ENCODE measurements at regions not wholly inside any gene's neighbourhood (a gene's known extent, or its start where the extent isn't known, plus 50 kb on each side); places are given as distances from the start of the nearest gene placed in this dataset.

GRCh38 chr6:147621263-147621662 lies 112.8 kb downstream of the SAMD5 start:
- DNase-seq: no peak

- no peak for DNase-seq
These were observed 113.5 kb downstream of the SAMD5 start for GRCh38 chr6:147621961-147622360.

- no peak for DNase-seq
These were observed 116.5 kb downstream of the SAMD5 start for GRCh38 chr6:147624946-147625515.

GRCh38 chr6:147625946-147626345 lies 117.5 kb downstream of the SAMD5 start:
- DNase-seq: no peak

- DNase-seq: no peak
These were observed 118.9 kb downstream of the SAMD5 start for GRCh38 chr6:147627411-147627810.

GRCh38 chr6:147633191-147633590 lies 124.7 kb downstream of the SAMD5 start:
- no peak for DNase-seq

GRCh38 chr6:147637620-147638195 lies 129.2 kb downstream of the SAMD5 start:
- DNase-seq: no peak

GRCh38 chr6:147639279-147639678 lies 130.8 kb downstream of the SAMD5 start:
- no peak for DNase-seq

- no peak for DNase-seq
These were observed 132.1 kb downstream of the SAMD5 start for GRCh38 chr6:147640606-147641005.

- no peak for DNase-seq
These were observed 133.0 kb downstream of the SAMD5 start for GRCh38 chr6:147641511-147641910.

GRCh38 chr6:147642458-147642857 lies 134.0 kb downstream of the SAMD5 start:
- DNase-seq: no peak

- DNase-seq: no peak
These were observed 135.1 kb downstream of the SAMD5 start for GRCh38 chr6:147643341-147644200.

- DNase-seq: no peak
These were observed 140.4 kb downstream of the SAMD5 start for GRCh38 chr6:147648916-147649315.

GRCh38 chr6:147651249-147652063 lies 143.0 kb downstream of the SAMD5 start:
- DNase-seq: peak; percentile 1

GRCh38 chr6:147653631-147654030 lies 145.1 kb downstream of the SAMD5 start:
- no peak for DNase-seq

- DNase-seq: no peak
These were observed 145.8 kb downstream of the SAMD5 start for GRCh38 chr6:147654103-147654845.

GRCh38 chr6:147660334-147661311 lies 152.1 kb downstream of the SAMD5 start:
- DNase-seq: no peak

GRCh38 chr6:147662646-147663045 lies 154.2 kb downstream of the SAMD5 start:
- DNase-seq: no peak

- no peak for DNase-seq
These were observed 155.6 kb downstream of the SAMD5 start for GRCh38 chr6:147664092-147664491.

- DNase-seq: no peak
These were observed 157.8 kb downstream of the SAMD5 start for GRCh38 chr6:147666255-147666654.

GRCh38 chr6:147667082-147667481 lies 158.6 kb downstream of the SAMD5 start:
- DNase-seq: no peak
